ENCODE measurements at regions not wholly inside any gene's neighbourhood (a gene's known extent, or its start where the extent isn't known, plus 50 kb on each side); places are given as distances from the start of the nearest gene placed in this dataset.

DNA sequence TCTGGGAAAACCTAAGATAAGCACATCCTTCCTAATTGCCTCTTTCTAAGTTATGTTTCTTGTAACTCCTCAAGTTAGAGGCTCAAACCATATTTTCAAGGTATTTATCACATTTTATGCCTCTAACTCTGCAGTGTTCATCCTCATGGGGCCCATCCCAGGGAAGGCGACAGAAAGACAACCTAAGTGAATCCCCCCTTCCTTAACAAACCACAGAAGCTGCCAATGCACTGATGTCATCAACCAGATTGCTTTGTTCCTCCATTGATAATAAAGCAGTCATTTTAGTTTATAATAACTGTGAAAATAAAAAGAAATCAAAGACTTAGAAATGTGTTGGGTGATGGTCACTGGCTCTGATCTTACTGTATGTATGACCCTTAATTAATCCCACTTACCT, 119.5 kb upstream of the TCF21 start:
- TF ChIP-seq POLR2A (IDR thresholded peaks at IDR 0.05) (no peak), POLR2AphosphoS5 (IDR thresholded peaks at IDR 0.05) (no peak)
- TF ChIP-seq, protein P1, sequence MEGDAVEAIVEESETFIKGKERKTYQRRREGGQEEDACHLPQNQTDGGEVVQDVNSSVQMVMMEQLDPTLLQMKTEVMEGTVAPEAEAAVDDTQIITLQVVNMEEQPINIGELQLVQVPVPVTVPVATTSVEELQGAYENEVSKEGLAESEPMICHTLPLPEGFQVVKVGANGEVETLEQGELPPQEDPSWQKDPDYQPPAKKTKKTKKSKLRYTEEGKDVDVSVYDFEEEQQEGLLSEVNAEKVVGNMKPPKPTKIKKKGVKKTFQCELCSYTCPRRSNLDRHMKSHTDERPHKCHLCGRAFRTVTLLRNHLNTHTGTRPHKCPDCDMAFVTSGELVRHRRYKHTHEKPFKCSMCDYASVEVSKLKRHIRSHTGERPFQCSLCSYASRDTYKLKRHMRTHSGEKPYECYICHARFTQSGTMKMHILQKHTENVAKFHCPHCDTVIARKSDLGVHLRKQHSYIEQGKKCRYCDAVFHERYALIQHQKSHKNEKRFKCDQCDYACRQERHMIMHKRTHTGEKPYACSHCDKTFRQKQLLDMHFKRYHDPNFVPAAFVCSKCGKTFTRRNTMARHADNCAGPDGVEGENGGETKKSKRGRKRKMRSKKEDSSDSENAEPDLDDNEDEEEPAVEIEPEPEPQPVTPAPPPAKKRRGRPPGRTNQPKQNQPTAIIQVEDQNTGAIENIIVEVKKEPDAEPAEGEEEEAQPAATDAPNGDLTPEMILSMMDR (IDR thresholded peaks at IDR 0.05) = no peak

All from sigmoid colon (tissue), 4 donors.